H1 (cell line): ENCODE measurements at regions not wholly inside any gene's neighbourhood (a gene's known extent, or its start where the extent isn't known, plus 50 kb on each side); places are given as distances from the start of the nearest gene placed in this dataset.

Experiments used
- CTCF ChIP-seq, 3 experiments: IDR thresholded peaks; 1 replicate in 2 of 3; 2 replicates in 1 of 3; pipeline versions ENCODE4 v1.5.1 to v1.6.1; 2011; ENCODE audit warnings: low read length in 3 of 3, mild to moderate bottlenecking in 3 of 3, inconsistent platforms in 2 of 3, low read depth in 1 of 3, moderate library complexity in 1 of 3; ENCODE audit not compliant: insufficient read depth in 1 of 3; ENCODE audit errors: control extremely low read depth in 1 of 3
- EP300 ChIP-seq, 2 experiments: IDR thresholded peaks; 1 replicate in 1 of 2; 2 replicates in 1 of 2; pipeline ENCODE4 v1.6.1; 2011 to 2012; ENCODE audit warnings: low read depth in 2 of 2, low read length in 2 of 2, mild to moderate bottlenecking in 2 of 2, borderline replicate concordance in 1 of 2, inconsistent platforms in 1 of 2, moderate library complexity in 1 of 2
- EZH2 ChIP-seq: fragments of 200-600 bp; sonication (generic); IDR thresholded peaks from 2 replicates; pipeline ENCODE4 v1.7.1; 2012; ENCODE audit warnings: low read depth, mild to moderate bottlenecking, moderate library complexity, low read length, inconsistent platforms; ENCODE audit not compliant: severe bottlenecking
- POLR2A ChIP-seq, 2 experiments: IDR thresholded peaks; 1 replicate in 1 of 2; 2 replicates in 1 of 2; pipeline ENCODE4 v1.6.1; 2011; ENCODE audit warnings: low read depth in 2 of 2, low read length in 2 of 2, mild to moderate bottlenecking in 2 of 2; ENCODE audit errors: control extremely low read depth in 1 of 2
- POLR2AphosphoS5 ChIP-seq: IDR thresholded peaks from 2 replicates; pipeline ENCODE4 v1.6.1; 2011; ENCODE audit warnings: low read depth, low read length
- RNF2 ChIP-seq: fragments of 200-900, 300-1000 bp; sonication (generic); IDR thresholded peaks from 2 replicates; pipeline ENCODE4 v1.7.1; 2016; ENCODE audit warnings: borderline replicate concordance, low read depth, mild to moderate bottlenecking, antibody characterized with exemption, low read length; ENCODE audit not compliant: poor library complexity, severe bottlenecking; ENCODE audit errors: missing control alignments
- SAP30 ChIP-seq: fragments of 300-600 bp; sonication (generic); IDR thresholded peaks from 2 replicates; pipeline ENCODE4 v1.7.1; 2012; ENCODE audit warnings: low read length, moderate library complexity, mild to moderate bottlenecking, inconsistent platforms; ENCODE audit not compliant: insufficient read depth, insufficient replicate concordance
- SP2 ChIP-seq: IDR thresholded peaks from 2 replicates; pipeline ENCODE4 v1.6.1; 2012; ENCODE audit warnings: mild to moderate bottlenecking, low read length, inconsistent platforms
- TEAD4 ChIP-seq: IDR thresholded peaks from 2 replicates; pipeline ENCODE4 v1.6.1; 2012; ENCODE audit warnings: low read depth, low read length, inconsistent platforms, mixed read lengths

GRCh38 chr10:78450807-78451485, 417.3 kb downstream of the RPS24 start:
- no peak for TF ChIP-seq SAP30
- no peak for TF ChIP-seq CTCF (IDR thresholded peaks at IDR 0.05; ENCODE audit: control extremely low read depth in 1 of 3, insufficient read depth in 1 of 3, low read depth in 1 of 3, low read length in 3 of 3)
- TF ChIP-seq EZH2: no peak
- TF ChIP-seq POLR2AphosphoS5: no peak
- no peak for TF ChIP-seq TEAD4
- TF ChIP-seq SP2: no peak
- TF ChIP-seq EP300 (IDR thresholded peaks at IDR 0.05; ENCODE audit: borderline replicate concordance in 1 of 2, low read depth in 2 of 2, low read length in 2 of 2): no peak
- TF ChIP-seq POLR2A (IDR thresholded peaks at IDR 0.05; ENCODE audit: control extremely low read depth in 1 of 2, low read depth in 2 of 2, low read length in 2 of 2): no peak
- no peak for TF ChIP-seq RNF2
